Stimulated activated CD4-positive, alpha-beta T cell treated with anti-CD3 and anti-CD28 coated beads, Interleukin-12 subunit alpha, Interleukin-12 subunit beta, amount 100 ng/mL, for 24 hours (primary cell): ENCODE measurements at regions not wholly inside any gene's neighbourhood (a gene's known extent, or its start where the extent isn't known, plus 50 kb on each side); places are given as distances from the start of the nearest gene placed in this dataset.
"Not testable (repeated sequence)": the region's sequence is repeated elsewhere in the genome, so short reads cannot be mapped to it uniquely, and the experiment has no call there.

ENCODE experiments used
- DNase-seq, 2 experiments: peaks; one replicate each; pipeline ENCODE4 v3.0.0-alpha.2; 2020; ENCODE audit warnings: low read depth in 2 of 2

DNA sequence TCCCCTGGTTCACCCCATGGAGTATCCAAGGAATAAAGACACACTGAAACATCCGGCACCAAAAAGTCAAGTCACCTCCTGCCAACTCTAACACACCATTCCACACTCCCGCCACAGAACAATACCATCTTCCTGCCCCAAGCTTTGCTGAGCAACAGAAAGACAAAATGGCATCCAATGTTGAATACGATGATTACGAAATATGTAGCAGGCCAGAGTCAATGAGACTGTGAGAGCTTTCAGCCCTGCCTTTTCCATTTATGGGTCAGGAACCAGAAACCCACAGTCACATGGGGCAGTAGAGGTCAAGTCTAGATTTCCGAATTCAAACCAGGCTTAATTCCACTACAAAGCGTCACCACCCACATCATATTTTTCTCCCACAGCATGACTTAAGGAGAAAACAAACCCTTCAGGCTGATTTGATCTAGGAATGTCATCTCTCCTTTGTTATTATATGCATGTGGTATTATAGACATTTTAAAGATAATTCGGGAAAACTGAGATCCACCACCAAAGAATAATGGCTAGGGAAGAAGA lies 249.8 kb downstream of the SETD4 start:
- DNase-seq = no peak

GRCh38 chr21:35801391-35801790 lies 258.9 kb downstream of the SETD4 start:
- no peak for DNase-seq

DNA sequence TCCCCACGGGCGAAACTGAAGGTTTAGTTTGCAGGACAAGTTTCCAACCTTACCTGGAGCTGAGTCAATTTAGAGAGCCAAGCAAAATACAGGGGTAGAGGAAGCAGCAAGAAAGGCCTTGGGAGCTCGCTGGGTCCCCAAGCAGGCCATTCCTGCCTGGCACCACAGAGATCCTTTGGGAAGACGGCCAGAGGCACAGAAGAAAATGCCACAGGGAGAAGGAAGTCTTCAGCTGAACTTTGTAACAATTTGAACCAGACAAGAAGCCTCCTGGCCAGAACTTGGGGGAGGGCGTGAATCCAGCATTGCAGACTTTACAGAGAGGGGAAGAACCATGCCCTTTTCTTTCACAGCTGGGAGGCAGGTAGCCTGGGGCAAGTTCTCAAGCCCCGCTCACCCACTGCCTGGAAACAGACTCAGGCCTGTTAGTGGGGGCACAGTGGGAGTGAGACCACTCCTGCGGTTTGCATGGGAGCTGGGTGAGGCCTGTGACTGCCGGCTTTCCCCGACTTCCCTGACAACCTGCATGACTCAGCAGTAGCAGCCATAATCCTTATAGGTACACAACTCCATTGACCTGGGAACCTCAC lies 259.4 kb downstream of the SETD4 start:
- not testable (repeated sequence) for DNase-seq

- DNase-seq = no peak
Observed at GRCh38 chr21:35796844-35797243, 263.5 kb downstream of the SETD4 start.

GRCh38 chr21:35794527-35794926 lies 265.8 kb downstream of the SETD4 start:
- DNase-seq = not testable (repeated sequence)

DNA sequence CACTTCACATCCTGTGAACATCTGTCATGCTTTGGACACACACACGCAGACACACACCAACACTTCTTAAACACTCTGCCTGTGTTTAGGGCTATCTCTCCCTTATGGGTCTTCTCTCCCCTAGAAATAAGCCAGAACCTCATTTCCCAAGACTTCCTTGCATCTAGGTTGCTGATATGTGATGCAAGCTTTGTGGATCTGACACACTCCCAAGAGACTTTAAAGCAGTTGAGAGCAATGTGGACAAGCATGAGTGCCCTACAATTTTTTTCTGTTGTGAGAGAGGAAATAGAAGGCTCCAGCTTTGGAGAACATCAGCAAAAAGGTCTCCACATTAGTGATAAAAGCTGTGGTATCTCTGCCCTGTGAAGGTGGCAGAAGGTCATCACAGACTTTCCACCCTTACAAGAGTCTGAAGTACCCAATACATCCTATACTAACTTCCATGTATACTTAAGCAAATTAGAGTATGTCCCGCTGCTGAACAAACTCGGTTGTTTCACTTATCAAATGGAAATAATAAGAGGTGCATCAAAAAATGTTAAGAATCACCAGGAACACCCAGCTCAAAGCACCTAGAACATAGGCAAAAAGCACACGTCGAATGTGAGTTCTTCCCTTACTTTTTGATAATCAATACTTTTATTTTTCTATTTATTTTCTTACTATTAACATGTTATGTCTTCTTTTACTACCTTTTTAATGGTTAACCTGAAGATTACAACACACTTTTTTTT lies 267.6 kb downstream of the SETD4 start:
- DNase-seq = no peak

DNA sequence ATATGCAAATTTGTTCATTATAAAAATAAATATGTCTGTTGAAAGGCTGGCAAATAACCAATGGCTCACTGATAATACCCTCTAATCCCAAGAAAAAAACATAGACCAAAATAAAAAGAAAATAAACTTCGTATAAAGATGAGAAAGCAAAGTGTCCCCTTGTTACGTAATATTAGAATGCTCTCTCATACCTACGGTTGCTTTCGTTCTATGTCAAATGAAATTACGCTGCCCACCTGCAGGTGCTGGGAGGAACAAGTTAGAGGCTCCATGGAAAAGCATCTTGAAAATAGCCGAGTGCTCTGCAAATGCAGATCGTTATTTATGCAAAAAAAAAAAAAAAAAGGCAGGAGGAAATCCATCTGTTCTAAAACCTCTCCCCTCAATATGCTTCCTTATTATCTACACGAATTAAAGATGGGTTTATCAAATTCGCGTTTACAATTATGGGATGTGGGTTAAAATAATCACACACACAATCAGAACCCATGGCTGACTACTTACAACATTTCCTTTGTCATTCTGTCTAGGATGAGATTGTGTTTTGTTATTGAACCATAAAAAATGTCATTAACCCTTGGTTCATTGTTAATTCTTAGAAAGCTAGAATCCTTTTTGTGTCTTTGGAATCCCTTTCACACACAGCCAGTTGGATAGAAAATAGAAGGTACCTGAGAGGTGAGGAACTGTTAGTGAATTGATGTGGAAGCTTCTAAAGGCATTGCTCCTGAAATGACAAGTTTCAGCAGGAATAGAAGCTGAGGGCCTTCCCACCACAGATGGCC lies 268.6 kb downstream of the SETD4 start:
- no peak for DNase-seq

- no peak for DNase-seq
Observed at GRCh38 chr21:35783721-35784120, 276.6 kb downstream of the SETD4 start.

DNA sequence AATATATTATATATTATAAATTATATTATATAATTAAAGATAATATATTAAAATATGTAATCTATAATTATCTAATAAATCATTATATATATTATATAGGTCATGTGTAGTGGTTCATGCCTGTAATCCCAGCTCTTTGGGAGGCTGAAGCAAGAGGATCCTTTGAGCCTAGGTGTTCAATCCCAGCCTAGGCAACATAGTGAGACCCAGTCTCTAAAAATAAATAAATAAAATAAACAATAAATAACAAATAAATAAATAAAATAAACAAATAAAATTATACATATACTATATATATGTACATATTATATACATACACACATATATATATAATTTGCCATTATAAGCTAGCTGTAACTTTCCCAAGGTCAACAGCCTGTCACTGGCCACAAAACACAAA lies 277.7 kb downstream of the SETD4 start:
- no peak for DNase-seq

- no peak for DNase-seq
Observed at GRCh38 chr21:35780983-35781382, 279.3 kb downstream of the SETD4 start.

- no peak for DNase-seq
Observed at GRCh38 chr21:35779690-35780570, 280.4 kb downstream of the SETD4 start.

- DNase-seq = no peak
Observed at GRCh38 chr21:35779167-35779566, 281.2 kb downstream of the SETD4 start.

DNA sequence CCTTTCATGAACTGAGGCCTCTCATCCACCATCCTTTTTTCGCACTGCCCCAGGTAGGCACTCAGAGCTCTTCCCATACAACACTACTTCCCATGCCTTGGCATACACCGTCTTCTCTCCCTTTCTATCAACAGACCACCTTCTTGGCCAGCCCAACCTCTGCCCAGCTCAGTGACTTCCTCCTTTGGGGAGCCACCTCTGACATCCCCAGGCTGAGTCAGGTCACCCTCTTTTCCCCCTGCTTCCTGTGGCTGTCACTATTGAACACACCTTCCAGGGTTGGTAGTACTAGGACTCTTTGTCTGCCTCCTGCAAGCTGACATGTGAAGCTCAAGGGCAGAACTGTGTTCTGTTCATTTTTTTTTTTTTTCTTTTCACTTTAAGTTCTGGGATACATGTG lies 283.2 kb downstream of the SETD4 start:
- no peak for DNase-seq

GRCh38 chr21:35775778-35776544 lies 284.4 kb downstream of the SETD4 start:
- DNase-seq = no peak

GRCh38 chr21:35770101-35770945 lies 290.0 kb downstream of the SETD4 start:
- DNase-seq = no peak

DNA sequence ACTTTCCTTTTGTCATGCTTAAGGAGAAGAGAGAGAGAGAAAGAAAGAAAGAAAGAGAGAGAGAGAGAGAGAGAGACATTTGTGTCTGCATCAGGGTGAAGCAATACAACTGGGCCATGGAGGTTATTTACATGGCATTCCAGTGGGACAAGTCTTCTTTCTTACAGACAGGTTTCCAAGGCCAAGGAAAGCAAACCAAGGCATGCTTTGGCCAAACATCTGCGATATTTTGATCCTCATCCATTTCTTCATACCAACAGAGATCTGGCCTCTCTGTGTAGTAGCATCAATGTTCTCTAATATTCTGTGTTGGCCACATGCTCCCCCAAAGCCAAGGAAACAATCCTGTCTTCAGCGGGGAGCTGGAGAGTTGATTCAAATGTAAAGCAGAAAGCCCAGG lies 292.1 kb downstream of the SETD4 start:
- DNase-seq = no peak

GRCh38 chr21:35764586-35764985 lies 295.7 kb downstream of the SETD4 start:
- no peak for DNase-seq

GRCh38 chr21:35764077-35764476 lies 296.2 kb downstream of the SETD4 start:
- no peak for DNase-seq

GRCh38 chr21:35754583-35754982 lies 305.7 kb downstream of the SETD4 start:
- DNase-seq = no peak

DNA sequence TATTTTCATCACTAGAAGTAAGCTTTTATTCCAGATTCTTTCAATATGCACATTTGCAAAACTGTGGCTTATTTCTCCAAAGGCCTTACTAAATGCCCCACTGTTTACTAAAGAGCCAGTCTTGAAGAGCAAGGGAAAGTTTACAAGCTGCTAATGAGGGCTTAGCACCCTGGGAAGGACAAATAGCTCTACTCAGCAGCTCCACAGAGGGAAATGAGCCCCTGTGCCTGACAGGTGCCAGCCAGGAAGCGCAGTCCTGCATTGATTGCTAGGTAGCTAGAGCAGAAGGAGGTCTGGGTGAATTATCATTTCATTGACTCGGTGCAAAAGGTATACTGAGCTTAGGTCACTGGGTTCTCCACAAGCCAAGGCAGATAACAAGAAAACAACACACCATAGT lies 307.0 kb downstream of the SETD4 start:
- no peak for DNase-seq
